Adipocyte (in vitro differentiated cells): ENCODE measurements at regions not wholly inside any gene's neighbourhood (a gene's known extent, or its start where the extent isn't known, plus 50 kb on each side); places are given as distances from the start of the nearest gene placed in this dataset.

Experiments
- DNase-seq: peaks from one replicate; pipeline ENCODE4 v3.0.0-alpha.2; 2015; ENCODE audit warnings: low read depth
- H3K27me3 ChIP-seq: replicated peaks from 2 replicates; pipeline ENCODE4 v1.7.0; 2013; ENCODE audit warnings: mild to moderate bottlenecking, low read length, moderate library complexity; ENCODE audit not compliant: control insufficient read depth, insufficient read depth
- H3K36me3 ChIP-seq: 2 replicates; pipeline ENCODE4 v1.7.0; 2013; ENCODE audit warnings: low read length, mild to moderate bottlenecking, moderate library complexity; ENCODE audit not compliant: control insufficient read depth, insufficient read depth, severe bottlenecking
- H3K4me1 ChIP-seq: 2 replicates; pipeline ENCODE4 v1.7.0; 2013; ENCODE audit warnings: mild to moderate bottlenecking, low read length, moderate library complexity; ENCODE audit not compliant: control insufficient read depth, insufficient read depth
- H3K4me3 ChIP-seq: 2 replicates; pipeline ENCODE4 v1.7.0; 2013; ENCODE audit warnings: mild to moderate bottlenecking, low read length, moderate library complexity
- H3K9ac ChIP-seq: 2 replicates; pipeline ENCODE4 v1.7.0; 2013; ENCODE audit warnings: mild to moderate bottlenecking, low read length, moderate library complexity
- H3K9me3 ChIP-seq: 2 replicates; pipeline ENCODE4 v1.7.0; 2013; ENCODE audit warnings: mild to moderate bottlenecking, low read length, moderate library complexity; ENCODE audit not compliant: control insufficient read depth

- no peaks in the 10 kb centered on the region for H3K36me3 ChIP-seq
- H3K4me3 ChIP-seq = no peak overlapping the region
- H3K27me3 ChIP-seq = peaks cover 19% of the 10 kb centered on the region
- no peaks in the 10 kb centered on the region for H3K9me3 ChIP-seq
- no peak overlapping the region for H3K9ac ChIP-seq
- no peak for DNase-seq
- H3K4me1 ChIP-seq = no peaks in the 10 kb centered on the region
These were observed 58.0 kb upstream of the ITPRID1 start for GRCh38 chr7:31455844-31456243.

DNA sequence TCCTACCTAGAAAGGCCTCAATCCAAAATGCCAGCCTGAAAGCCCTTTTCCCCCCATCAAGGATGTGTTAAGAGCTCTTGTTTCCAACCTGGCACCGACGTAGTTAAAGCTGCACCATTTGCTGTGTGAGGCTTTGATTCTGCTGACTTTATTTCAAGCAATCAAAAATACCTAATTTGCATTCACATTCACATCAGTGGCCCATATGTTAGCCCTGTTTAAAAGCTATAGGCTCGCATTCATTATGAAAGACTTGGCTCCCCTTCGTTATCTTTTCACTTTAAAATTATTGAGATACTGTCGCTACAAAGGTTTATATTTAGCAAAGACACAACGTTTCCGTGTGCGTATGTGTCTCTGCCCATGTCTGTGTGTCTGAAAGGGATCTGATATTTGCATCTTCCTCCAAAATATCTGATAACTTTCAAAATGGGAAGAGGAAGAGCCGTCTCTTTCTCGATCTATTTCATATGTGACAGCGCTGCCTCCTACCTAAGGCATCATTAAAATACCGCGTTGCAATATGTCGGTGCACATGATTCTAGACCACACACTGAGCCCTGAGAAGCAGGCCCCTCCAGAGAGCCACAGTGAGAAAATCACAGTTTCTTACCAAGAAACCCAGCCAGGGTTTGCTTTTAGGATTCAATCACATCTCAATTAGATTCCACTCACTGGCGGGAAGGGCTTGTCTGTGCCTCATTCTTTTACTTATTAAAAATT, 57.1 kb upstream of the ITPRID1 start:
- no peaks in the 10 kb centered on the region for H3K36me3 ChIP-seq
- no peak for DNase-seq
- H3K9me3 ChIP-seq = no peaks in the 10 kb centered on the region
- no peak overlapping the region for H3K4me3 ChIP-seq
- no peaks in the 10 kb centered on the region for H3K4me1 ChIP-seq
- peaks cover 20% of the 10 kb centered on the region for H3K27me3 ChIP-seq
- H3K9ac ChIP-seq = no peak overlapping the region

DNA sequence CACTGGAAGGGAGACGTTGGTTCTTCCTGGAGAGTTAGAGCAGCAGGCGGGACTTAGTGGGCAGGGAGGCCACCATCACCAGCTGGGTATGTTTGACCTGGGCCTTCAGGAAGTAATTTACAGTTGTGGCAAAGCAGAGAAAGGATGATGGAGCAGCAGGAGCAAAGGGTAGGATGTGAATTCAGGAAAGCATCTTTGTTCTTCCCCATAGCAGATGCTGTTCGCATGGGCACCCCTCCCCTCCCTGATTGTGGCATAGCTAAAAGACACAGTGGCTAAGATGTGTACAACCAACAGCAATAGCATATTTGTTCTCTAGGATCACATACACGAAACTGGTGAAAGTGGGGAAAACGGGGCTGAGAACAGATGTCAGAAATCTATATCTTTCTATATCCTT, 56.3 kb upstream of the ITPRID1 start:
- H3K4me1 ChIP-seq = no peaks in the 10 kb centered on the region
- no peaks in the 10 kb centered on the region for H3K9me3 ChIP-seq
- peaks cover 20% of the 10 kb centered on the region for H3K27me3 ChIP-seq
- H3K36me3 ChIP-seq = no peaks in the 10 kb centered on the region
- H3K4me3 ChIP-seq = no peak overlapping the region
- DNase-seq = no peak
- H3K9ac ChIP-seq = no peak overlapping the region

- Histone ChIP-seq H3K9ac (no peak overlapping the region), H3K4me1 (no peaks in the 10 kb centered on the region), H3K27me3 (peaks cover 20% of the 10 kb centered on the region), H3K4me3 (no peak overlapping the region), H3K36me3 (no peaks in the 10 kb centered on the region), H3K9me3 (no peaks in the 10 kb centered on the region)
- no peak for DNase-seq
These were observed 55.7 kb upstream of the ITPRID1 start for GRCh38 chr7:31458203-31458602.

GRCh38 chr7:31462636-31463035, 51.3 kb upstream of the ITPRID1 start:
- no peaks in the 10 kb centered on the region for H3K9me3 ChIP-seq
- H3K9ac ChIP-seq = no peak overlapping the region
- H3K4me1 ChIP-seq = no peaks in the 10 kb centered on the region
- peaks cover 12% of the 10 kb centered on the region for H3K27me3 ChIP-seq
- H3K4me3 ChIP-seq = no peak overlapping the region
- DNase-seq = no peak
- no peaks in the 10 kb centered on the region for H3K36me3 ChIP-seq
